Stimulated activated CD8-positive, alpha-beta memory T cell treated with anti-CD3 and anti-CD28 coated beads, Interleukin-12 subunit alpha, Interleukin-12 subunit beta, amount 100 ng/mL, for 24 hours (primary cell): ENCODE measurements at regions not wholly inside any gene's neighbourhood (a gene's known extent, or its start where the extent isn't known, plus 50 kb on each side); places are given as distances from the start of the nearest gene placed in this dataset.
"Not testable (repeated sequence)": the region's sequence is repeated elsewhere in the genome, so short reads cannot be mapped to it uniquely, and the experiment has no call there.

Source experiments
- DNase-seq: peaks from one replicate; pipeline ENCODE4 v3.0.0-alpha.2; 2020; ENCODE audit errors: extremely low read depth

DNA sequence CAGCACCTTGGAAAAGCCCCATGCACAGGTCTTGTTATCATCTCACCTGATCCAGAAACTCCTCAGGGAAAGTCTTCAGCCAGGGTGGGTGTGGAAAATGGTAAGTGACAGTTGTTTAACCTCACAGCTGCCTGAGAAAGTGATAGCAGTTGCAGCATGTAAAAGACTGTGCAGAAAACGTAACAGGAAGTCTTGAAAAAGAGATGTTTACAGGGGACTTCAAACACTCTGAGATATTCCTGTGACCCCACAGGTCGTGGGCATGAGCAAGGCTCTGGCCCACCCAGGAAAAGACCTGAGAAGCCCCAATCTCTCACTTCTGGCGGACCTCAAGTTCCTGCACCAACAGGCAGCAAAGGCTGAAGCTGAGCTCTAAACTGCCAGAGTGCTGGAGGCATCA, 826.9 kb downstream of the UQCRFS1 start:
- no peak for DNase-seq

DNA sequence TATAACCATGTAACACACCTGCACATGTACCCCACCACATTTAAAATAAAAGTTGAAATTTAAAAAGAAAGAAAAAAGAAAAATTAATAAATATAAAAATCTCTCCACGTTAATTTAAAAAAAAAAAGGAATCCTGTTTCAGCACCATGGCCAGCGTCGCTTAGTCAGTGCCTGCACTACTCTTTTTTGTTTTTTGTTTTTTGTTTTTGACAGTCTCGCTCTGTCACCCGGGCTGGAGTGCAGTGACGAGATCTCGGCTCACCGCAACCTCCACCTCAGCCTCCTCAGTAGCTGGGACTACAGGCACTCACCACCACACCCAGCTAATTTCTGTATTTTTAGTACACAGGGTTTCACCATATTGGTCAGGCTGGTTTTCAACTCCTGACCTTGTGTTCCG, 835.9 kb downstream of the UQCRFS1 start:
- no peak for DNase-seq

DNA sequence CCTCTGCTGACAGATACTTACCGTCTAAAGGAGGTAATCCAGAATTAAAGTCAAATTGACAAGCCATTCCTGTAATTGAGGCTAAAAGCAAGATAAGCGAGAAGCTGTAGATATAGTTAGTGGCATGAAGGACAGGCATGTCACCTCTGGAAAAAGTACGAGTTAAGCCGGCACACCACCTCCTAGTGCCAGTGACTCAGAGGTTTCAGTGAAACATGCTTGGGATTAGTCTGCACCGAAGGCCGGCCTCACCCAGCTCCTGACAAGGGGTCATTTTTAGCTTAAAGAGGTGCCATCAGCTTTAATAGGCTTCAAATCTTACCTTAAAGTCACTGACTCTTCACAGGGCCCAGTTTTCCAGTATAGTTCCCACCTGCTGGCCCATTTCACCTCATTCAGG, 838.0 kb downstream of the UQCRFS1 start:
- DNase-seq: no peak

- no peak for DNase-seq
Observed at GRCh38 chr19:28372576-28373247, 840.2 kb downstream of the UQCRFS1 start.

- no peak for DNase-seq
Observed at GRCh38 chr19:28367146-28367545, 845.8 kb downstream of the UQCRFS1 start.

DNA sequence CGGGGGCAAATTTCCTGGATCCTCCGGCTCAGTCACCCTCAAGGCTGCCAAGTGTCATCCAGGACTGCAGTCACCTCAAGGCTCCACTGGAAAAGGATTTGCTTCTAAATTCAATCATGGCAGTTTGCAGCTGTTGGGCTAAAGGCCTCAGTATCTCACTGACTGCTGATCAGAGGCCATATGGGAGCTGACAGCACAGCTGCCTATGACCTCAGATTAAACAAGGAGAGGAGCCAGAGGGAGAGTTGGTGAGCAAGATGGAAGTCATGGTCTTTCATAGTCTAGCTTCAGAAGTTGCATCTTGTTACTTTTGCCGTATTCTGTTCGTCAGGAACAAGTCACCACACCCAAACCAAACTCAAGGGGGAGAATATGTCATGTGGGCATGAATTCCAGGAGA, 849.7 kb downstream of the UQCRFS1 start:
- no peak for DNase-seq

DNA sequence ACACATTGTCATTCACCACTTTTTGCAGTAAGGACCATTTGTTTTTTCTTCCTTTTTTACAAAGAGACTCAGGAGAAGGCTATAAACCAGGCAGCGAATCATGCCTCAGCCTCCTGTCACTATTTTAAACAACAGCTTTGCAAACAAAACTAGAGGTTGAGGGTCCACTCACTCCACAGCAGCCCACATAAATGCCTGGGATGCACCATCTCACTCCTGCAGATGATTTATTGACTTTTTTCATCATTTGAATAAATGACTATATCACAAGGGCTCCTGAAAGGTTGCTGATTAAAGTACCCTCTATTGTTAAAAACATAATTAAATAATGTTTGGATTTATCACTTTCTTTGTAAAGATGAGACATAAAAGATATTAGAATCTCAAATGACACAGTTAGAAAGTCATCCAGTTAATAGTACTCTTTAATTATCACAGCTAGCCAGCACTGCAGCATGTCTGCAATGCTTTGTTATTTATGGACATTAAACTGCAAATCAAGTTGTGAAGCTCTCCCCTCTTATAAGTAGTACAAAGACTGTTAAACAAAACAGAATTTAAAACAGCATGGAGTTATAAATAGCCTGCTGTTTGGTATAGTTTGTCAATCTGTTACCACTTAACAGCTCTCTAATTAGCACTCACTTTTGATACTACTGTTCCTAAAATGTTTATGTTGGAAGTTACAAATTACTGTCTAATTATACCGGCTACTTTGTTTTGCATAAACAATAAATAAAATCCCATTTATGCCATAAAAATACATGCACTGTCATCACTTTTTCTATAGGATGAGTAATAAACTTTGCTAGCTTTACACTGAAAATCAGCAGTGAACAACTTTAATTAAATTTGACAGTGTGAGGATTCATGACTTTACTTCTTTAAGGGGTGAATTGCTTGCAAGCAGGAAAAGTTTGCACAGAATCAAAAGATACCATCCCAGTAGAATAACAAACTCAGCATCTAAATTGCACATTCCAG, 853.2 kb downstream of the UQCRFS1 start:
- DNase-seq: no peak

- no peak for DNase-seq
Observed at GRCh38 chr19:28358633-28359032, 854.3 kb downstream of the UQCRFS1 start.

DNA sequence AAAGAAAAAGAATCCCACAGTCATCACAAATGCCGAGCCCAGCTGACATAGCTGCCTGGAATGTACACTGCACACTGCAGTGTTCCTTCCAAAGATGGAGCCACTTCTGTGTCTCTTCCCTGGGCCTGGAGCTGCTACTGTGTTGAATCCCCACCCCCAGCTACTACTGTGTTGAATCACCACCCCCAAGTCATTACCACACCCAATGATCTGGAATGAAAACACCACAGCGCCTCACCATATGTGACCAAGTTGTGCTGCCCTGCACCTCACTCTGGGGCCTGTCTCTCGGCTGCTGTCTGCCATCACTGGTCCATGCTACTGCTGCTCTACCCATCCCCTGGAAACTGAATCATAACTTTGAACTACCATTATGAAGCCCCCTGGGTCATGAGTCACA, 861.2 kb downstream of the UQCRFS1 start:
- no peak for DNase-seq

- DNase-seq: not testable (repeated sequence)
Observed at GRCh38 chr19:28351321-28351720, 861.6 kb downstream of the UQCRFS1 start.

- DNase-seq: no peak
Observed at GRCh38 chr19:28350673-28351072, 862.3 kb downstream of the UQCRFS1 start.

DNA sequence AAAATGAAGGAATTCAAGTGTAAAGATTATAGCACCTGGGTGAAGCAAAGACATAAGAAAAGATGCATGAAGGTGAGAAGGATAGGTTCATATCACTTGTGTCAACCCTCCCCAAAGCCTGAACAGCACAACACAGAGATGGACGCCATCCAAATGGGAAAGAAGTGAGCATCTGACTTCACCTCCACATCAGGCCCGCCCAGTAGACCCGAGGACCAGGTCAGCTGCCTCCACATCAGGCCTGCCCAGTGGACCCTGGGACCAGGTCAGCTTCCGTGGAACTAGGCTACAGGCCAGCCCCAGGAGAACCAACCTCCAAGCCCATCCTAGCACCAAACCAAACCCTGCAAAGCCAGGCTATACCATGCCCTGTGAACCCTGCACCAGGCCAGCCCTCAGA, 862.9 kb downstream of the UQCRFS1 start:
- DNase-seq: no peak

GRCh38 chr19:28349604-28350003, 863.3 kb downstream of the UQCRFS1 start:
- DNase-seq: no peak

- no peak for DNase-seq
Observed at GRCh38 chr19:28345811-28346210, 867.1 kb downstream of the UQCRFS1 start.

- DNase-seq: no peak
Observed at GRCh38 chr19:28341810-28342350, 871.1 kb downstream of the UQCRFS1 start.

GRCh38 chr19:28334419-28334818, 878.5 kb downstream of the UQCRFS1 start:
- DNase-seq: no peak

- DNase-seq: no peak
Observed at GRCh38 chr19:28333909-28334308, 879.0 kb downstream of the UQCRFS1 start.

- no peak for DNase-seq
Observed at GRCh38 chr19:28332886-28333285, 880.1 kb downstream of the UQCRFS1 start.

GRCh38 chr19:28332351-28332750, 880.6 kb downstream of the UQCRFS1 start:
- DNase-seq: no peak

- no peak for DNase-seq
Observed at GRCh38 chr19:28331596-28331995, 881.4 kb downstream of the UQCRFS1 start.

DNA sequence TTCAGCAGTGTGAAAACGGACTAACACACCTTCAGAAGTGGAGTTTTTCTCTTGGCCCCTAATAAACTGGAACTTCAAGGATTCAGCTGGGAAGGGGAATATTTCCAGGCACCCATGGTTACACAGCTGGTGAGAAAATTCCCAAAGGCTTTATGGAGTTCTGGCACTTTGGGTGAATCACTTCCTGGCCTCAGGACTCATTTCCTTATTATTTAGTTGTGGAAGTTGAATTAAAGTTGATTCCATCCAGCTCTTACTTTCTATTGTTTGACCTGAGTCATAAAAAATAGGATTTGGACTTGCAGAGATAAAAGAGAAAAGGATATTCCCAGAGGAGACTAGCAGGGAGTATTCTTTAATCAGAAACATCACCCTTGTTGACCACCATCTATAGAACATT, 882.1 kb downstream of the UQCRFS1 start:
- DNase-seq: no peak

GRCh38 chr19:28329429-28329828, 883.5 kb downstream of the UQCRFS1 start:
- DNase-seq: no peak

DNA sequence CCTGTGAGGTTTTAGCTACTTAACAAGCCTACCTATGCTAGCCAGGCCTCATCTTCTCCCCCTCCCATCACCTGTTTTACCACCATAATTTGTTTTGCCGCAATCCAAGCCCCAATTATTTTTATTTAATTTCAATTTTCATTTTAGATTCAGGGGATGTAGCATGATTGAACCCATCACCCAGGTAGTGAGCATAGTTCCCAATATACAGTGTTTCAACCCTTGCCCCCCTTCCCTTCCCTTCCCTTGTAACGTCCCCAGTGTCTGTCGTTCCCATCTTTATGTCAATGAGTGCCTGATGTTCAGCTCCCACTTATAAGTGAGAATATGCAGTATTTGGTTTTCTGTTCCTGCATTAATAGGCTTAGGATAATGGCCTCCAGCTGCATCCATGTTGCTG, 885.0 kb downstream of the UQCRFS1 start:
- DNase-seq: no peak
